Left lung (tissue), 4 donors: ENCODE measurements at regions not wholly inside any gene's neighbourhood (a gene's known extent, or its start where the extent isn't known, plus 50 kb on each side); places are given as distances from the start of the nearest gene placed in this dataset.
"Not testable (repeated sequence)": the region's sequence is repeated elsewhere in the genome, so short reads cannot be mapped to it uniquely, and the experiment has no call there.

Experiments
- ATAC-seq: fragments of 200-7000 bp; cut with Tn5 transposase; one replicate; pipeline ENCODE4 v1.9.1; 2020; ENCODE audit warnings: moderate library complexity
- DNase-seq, 4 donors: peaks; one replicate each; pipeline ENCODE4 v3.0.0-alpha.2; 2013 to 2020
- H3K27ac ChIP-seq, 2 donors: fragments of 200-600 bp; sonication (generic) in 1 of 2; one replicate each; pipeline versions ENCODE4 v1.5.0 to v1.8.0; 2020 to 2021
- H3K27me3 ChIP-seq, 2 donors: fragments of 200-600 bp; sonication (generic) in 1 of 2; one replicate each; pipeline versions ENCODE4 v1.5.0 to v1.8.0; 2020 to 2021
- H3K36me3 ChIP-seq, 2 donors: fragments of 200-600 bp; sonication (generic) in 1 of 2; one replicate each; pipeline versions ENCODE4 v1.5.0 to v1.8.0; 2020 to 2021
- H3K4me1 ChIP-seq, 2 donors: fragments of 200-600 bp; one replicate each; pipeline ENCODE4 v1.8.0; 2021
- H3K4me3 ChIP-seq, 2 donors: fragments of 200-600 bp; sonication (generic) in 1 of 2; one replicate each; pipeline versions ENCODE4 v1.5.0 to v1.8.0; 2020 to 2021; ENCODE audit warnings: mild to moderate bottlenecking in 1 of 2
- H3K9me3 ChIP-seq, 2 donors: fragments of 200-600 bp; sonication (generic) in 1 of 2; one replicate each; pipeline versions ENCODE4 v1.5.0 to v1.8.0; 2020 to 2021
- intact Hi-C, 2 donors: fragments of 100-400 bp; cut with DNase I; formaldehyde crosslinking; loops; one replicate each; pipeline versions ENCODE4 v1.11.2 to v1.14.2; 2022
- TF ChIP-seq, protein P1 (sequence below), 2 donors: fragments of 200-600 bp; sonication (generic) in 1 of 2; IDR thresholded peaks; one replicate each; pipeline versions ENCODE4 v1.5.0 to v1.8.0; 2021; ENCODE audit warnings: antibody characterized with exemption in 2 of 2
- donor health status: DM: no; HTN: yes; CAD: no.
- donor health status: DM: no; HTN: no; CAD: no.

DNA sequence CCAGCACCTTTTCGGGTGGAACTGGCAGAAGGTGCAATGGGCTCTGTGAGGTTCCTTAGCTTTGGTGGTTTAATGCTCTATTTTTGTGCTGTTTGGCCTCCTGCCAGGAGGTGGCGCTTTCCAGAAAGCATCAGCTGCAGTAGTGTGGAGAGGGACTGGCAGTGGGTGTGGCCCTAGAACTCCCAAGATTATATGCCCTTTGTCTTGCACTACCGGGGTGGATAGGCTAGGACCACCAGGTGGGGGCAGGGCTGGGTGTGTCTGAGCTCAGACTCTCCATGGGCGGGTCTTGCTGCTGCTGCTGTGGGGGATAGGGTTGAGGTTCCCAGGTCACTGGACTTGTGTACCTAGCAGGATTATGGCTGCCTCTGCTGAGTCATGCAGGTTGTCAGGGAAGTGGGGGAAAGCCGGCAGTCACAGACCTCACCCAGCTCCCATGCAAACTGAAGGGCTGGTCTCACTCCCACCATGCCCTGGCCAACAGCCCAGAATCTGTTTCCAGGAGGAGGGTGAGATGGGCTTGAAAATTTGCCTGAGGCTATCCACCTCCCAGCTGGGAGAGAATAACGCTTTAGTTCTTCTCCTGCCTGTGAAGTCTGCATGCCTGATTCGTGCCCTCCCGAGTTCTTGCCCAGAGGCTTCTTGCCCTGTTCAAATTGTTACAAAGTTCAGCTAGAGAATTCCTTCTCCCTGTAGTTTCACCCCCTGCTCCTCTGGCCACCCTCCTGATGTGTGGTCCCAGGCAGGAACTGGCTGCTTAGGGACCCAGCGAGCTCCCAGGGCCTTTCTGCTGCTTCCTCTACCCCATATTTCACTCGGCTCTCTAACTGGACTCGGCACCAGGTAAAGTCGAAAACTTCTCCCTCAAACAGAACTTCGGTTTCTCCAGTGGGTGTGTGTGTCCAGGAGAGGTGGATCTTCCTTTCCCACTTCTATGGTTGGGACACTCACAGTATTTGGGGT lies 76.5 kb upstream of the BTG3 start:
- no peak overlapping the region for H3K27ac ChIP-seq
- ATAC-seq: peak; percentile 41

DNA sequence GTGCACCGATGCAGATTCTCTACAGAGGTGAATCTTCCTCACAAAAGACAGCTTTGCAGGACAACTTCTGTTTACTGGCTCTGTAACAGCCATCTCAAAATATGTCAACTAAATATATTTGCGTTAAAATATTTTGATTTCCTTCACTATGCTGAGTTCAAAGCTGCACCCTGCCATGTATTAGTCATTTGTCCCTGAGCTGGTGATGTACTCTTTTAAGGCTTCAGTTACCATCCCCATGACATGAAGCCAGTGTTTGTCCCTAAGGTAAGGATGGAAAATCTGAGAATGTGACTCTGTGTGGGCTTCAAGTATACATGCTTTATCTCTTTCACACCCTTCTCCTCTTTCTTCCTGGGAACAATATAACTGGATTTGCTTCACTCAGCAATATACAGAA lies 70.2 kb upstream of the BTG3 start:
- DNase-seq (no peak), ATAC-seq (no peak)
- H3K36me3 ChIP-seq: no peaks in the 10 kb centered on the region
- no peaks in the 10 kb centered on the region for H3K4me1 ChIP-seq
- H3K27ac ChIP-seq: no peak overlapping the region
- no peaks in the 10 kb centered on the region for H3K27me3 ChIP-seq
- TF ChIP-seq, protein P1, sequence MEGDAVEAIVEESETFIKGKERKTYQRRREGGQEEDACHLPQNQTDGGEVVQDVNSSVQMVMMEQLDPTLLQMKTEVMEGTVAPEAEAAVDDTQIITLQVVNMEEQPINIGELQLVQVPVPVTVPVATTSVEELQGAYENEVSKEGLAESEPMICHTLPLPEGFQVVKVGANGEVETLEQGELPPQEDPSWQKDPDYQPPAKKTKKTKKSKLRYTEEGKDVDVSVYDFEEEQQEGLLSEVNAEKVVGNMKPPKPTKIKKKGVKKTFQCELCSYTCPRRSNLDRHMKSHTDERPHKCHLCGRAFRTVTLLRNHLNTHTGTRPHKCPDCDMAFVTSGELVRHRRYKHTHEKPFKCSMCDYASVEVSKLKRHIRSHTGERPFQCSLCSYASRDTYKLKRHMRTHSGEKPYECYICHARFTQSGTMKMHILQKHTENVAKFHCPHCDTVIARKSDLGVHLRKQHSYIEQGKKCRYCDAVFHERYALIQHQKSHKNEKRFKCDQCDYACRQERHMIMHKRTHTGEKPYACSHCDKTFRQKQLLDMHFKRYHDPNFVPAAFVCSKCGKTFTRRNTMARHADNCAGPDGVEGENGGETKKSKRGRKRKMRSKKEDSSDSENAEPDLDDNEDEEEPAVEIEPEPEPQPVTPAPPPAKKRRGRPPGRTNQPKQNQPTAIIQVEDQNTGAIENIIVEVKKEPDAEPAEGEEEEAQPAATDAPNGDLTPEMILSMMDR (IDR thresholded peaks at IDR 0.05): no peak
- no peaks in the 10 kb centered on the region for H3K9me3 ChIP-seq
- H3K4me3 ChIP-seq: no peak overlapping the region
- intact Hi-C loops: loop anchor here (10.0 kb wide), 1 partner anchor 222 kb away; no protein-coding TSS in a partner anchor

More for the DNA sequence above, 76.5 kb upstream of the BTG3 start:
- DNase-seq: peak in 3 of 4 donors; percentile 20 to 42 (median 35)
- Histone ChIP-seq H3K27me3 (no peaks in the 10 kb centered on the region), H3K36me3 (no peaks in the 10 kb centered on the region), H3K9me3 (no peaks in the 10 kb centered on the region), H3K4me3 (no peak overlapping the region), H3K4me1 (peaks cover 0 to 9% of the 10 kb centered on the region in 2 donors)
- intact Hi-C loops: loop anchor here (10.0 kb wide), 1 partner anchor 216 kb away; no protein-coding TSS in a partner anchor
- TF ChIP-seq, protein P1 (IDR thresholded peaks at IDR 0.05): peak in 1 of 2 donors; percentile 25

DNA sequence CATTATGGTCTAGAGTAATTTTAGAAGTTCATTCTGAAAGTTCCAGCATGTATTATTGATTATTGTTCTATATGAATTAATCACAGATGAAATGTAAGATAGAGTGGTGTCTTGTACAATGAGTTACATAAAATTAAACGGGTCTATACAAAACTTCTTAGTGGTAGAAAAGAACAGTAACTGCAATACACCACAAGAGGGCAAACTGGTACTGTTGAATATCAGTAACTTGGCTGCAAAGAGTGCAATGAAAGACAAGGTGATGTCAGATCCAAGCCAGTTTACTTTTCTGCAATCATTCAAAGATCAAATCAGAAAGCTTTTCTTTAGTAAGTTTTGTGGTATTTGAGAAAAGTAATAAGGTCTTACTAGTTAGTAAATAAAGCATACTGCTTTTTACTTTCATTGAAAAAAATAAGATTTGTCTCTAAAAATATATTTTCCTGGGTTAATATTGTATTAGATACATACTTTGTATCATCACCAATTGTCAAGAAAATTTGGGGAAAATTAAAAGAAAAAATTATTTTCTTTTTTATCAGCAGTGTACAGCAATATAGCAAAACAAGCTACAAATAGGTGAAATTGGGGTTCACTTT lies 66.4 kb upstream of the BTG3 start:
- Histone ChIP-seq H3K27ac (no peak overlapping the region), H3K36me3 (no peaks in the 10 kb centered on the region), H3K4me1 (no peaks in the 10 kb centered on the region), H3K9me3 (no peaks in the 10 kb centered on the region), H3K4me3 (no peak overlapping the region), H3K27me3 (no peaks in the 10 kb centered on the region)
- peak; percentile 97 for ATAC-seq
- TF ChIP-seq, protein P1 (IDR thresholded peaks at IDR 0.05): peak; percentile 70 to 73
- DNase-seq: peak in 2 of 4 donors; percentile 35 to 67
- intact Hi-C loops: no loop called here

DNA sequence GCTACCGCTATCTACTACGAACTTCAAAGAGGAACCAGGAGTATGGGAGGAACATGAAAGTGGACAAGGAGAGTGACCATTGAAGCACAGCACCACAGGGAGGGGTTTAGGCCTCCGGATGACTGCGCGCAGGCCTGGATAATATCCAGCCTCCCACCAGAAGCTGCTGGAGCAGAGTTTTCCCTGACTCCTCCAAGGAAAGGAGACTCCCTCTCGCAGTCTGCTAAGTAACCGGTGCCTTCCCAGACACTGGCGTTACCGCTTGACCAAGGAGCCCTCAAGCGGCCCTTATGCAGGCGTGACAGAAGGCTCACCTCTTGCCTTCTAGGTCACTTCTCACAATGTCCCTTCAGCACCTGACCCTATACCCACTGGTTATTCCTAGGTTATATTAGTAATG lies 64.2 kb upstream of the BTG3 start:
- intact Hi-C loops, H3K4me1 ChIP-seq, H3K9me3 ChIP-seq, H3K4me3 ChIP-seq, ATAC-seq, H3K36me3 ChIP-seq, H3K27ac ChIP-seq, DNase-seq, H3K27me3 ChIP-seq: not testable (repeated sequence)

DNA sequence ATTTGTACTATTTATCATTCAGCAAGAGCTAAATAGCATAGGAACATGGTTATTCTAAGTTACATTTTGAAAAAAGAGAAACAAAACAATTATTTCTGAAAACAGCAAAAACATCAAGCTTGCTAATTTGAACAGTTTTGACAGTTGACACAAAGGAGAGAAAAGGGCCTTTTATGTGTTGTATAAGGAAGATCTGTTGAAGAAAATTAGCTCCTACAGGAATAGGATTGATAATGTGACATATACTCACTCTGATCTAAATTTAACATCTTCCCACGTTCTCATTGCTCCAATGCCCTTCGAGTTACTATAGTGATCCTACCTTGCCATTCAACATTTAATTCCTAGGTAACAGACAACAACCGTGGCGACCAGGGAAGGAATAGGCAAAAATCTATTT lies 61.4 kb upstream of the BTG3 start:
- no peak for DNase-seq
- Histone ChIP-seq H3K36me3 (no peaks in the 10 kb centered on the region), H3K27ac (no peak overlapping the region), H3K9me3 (no peaks in the 10 kb centered on the region), H3K27me3 (no peaks in the 10 kb centered on the region), H3K4me3 (no peak overlapping the region), H3K4me1 (no peaks in the 10 kb centered on the region)
- intact Hi-C loops: no loop called here
- TF ChIP-seq, protein P1 (IDR thresholded peaks at IDR 0.05): no peak
- no peak for ATAC-seq
